Left lung (tissue), 4 donors: ENCODE measurements at regions not wholly inside any gene's neighbourhood (a gene's known extent, or its start where the extent isn't known, plus 50 kb on each side); places are given as distances from the start of the nearest gene placed in this dataset.

Source experiments
- ATAC-seq: fragments of 200-7000 bp; cut with Tn5 transposase; one replicate; pipeline ENCODE4 v1.9.1; 2020; ENCODE audit warnings: moderate library complexity
- DNase-seq, 4 donors: peaks; one replicate each; pipeline ENCODE4 v3.0.0-alpha.2; 2013 to 2020
- H3K27ac ChIP-seq, 2 donors: fragments of 200-600 bp; sonication (generic) in 1 of 2; one replicate each; pipeline versions ENCODE4 v1.5.0 to v1.8.0; 2020 to 2021
- H3K27me3 ChIP-seq, 2 donors: fragments of 200-600 bp; sonication (generic) in 1 of 2; one replicate each; pipeline versions ENCODE4 v1.5.0 to v1.8.0; 2020 to 2021
- H3K36me3 ChIP-seq, 2 donors: fragments of 200-600 bp; sonication (generic) in 1 of 2; one replicate each; pipeline versions ENCODE4 v1.5.0 to v1.8.0; 2020 to 2021
- H3K4me1 ChIP-seq, 2 donors: fragments of 200-600 bp; one replicate each; pipeline ENCODE4 v1.8.0; 2021
- H3K4me3 ChIP-seq, 2 donors: fragments of 200-600 bp; sonication (generic) in 1 of 2; one replicate each; pipeline versions ENCODE4 v1.5.0 to v1.8.0; 2020 to 2021; ENCODE audit warnings: mild to moderate bottlenecking in 1 of 2
- H3K9me3 ChIP-seq, 2 donors: fragments of 200-600 bp; sonication (generic) in 1 of 2; one replicate each; pipeline versions ENCODE4 v1.5.0 to v1.8.0; 2020 to 2021
- CTCF ChIP-seq, 2 donors: fragments of 200-600 bp; sonication (generic) in 1 of 2; IDR thresholded peaks; one replicate each; pipeline versions ENCODE4 v1.5.0 to v1.8.0; 2021; ENCODE audit warnings: antibody characterized with exemption in 2 of 2
- intact Hi-C, 2 donors: fragments of 100-400 bp; cut with DNase I; formaldehyde crosslinking; loops; one replicate each; pipeline versions ENCODE4 v1.11.2 to v1.14.2; 2022
- donor health status: DM: no; HTN: yes; CAD: no.
- donor health status: DM: no; HTN: no; CAD: no.

- no peaks in the 10 kb centered on the region for H3K27me3 ChIP-seq
- ATAC-seq (no peak), DNase-seq (no peak)
- H3K9me3 ChIP-seq: peaks cover 0 to 3% of the 10 kb centered on the region in 2 donors
- no peaks in the 10 kb centered on the region for H3K36me3 ChIP-seq
- intact Hi-C loops: no loop called here
- no peak overlapping the region for H3K27ac ChIP-seq
- no peaks in the 10 kb centered on the region for H3K4me1 ChIP-seq
- H3K4me3 ChIP-seq: no peak overlapping the region
- no peak for TF ChIP-seq CTCF (IDR thresholded peaks at IDR 0.05)
Observed at GRCh38 chr4:59848457-59848856, 1351.7 kb upstream of the ADGRL3 start.

- no peaks in the 10 kb centered on the region for H3K4me1 ChIP-seq
- no peaks in the 10 kb centered on the region for H3K9me3 ChIP-seq
- no peak overlapping the region for H3K27ac ChIP-seq
- H3K27me3 ChIP-seq: no peaks in the 10 kb centered on the region
- TF ChIP-seq CTCF (IDR thresholded peaks at IDR 0.05): no peak
- intact Hi-C loops: no loop called here
- H3K4me3 ChIP-seq: no peak overlapping the region
- ATAC-seq: no peak
- peak in 1 of 4 donors; percentile 68 for DNase-seq
- no peaks in the 10 kb centered on the region for H3K36me3 ChIP-seq
Observed at GRCh38 chr4:59855630-59856352, 1344.3 kb upstream of the ADGRL3 start.

GRCh38 chr4:59869056-59869455 is 1331.1 kb upstream of the ADGRL3 start:
- DNase-seq: no peak
- Histone ChIP-seq H3K4me3 (no peak overlapping the region), H3K27me3 (no peaks in the 10 kb centered on the region), H3K4me1 (no peaks in the 10 kb centered on the region), H3K36me3 (no peaks in the 10 kb centered on the region), H3K27ac (no peak overlapping the region), H3K9me3 (no peaks in the 10 kb centered on the region)
- intact Hi-C loops: no loop called here
- TF ChIP-seq CTCF (IDR thresholded peaks at IDR 0.05): no peak
- ATAC-seq: no peak

- no peaks in the 10 kb centered on the region for H3K27me3 ChIP-seq
- DNase-seq (no peak), ATAC-seq (no peak)
- no peaks in the 10 kb centered on the region for H3K9me3 ChIP-seq
- no peaks in the 10 kb centered on the region for H3K4me1 ChIP-seq
- no peaks in the 10 kb centered on the region for H3K36me3 ChIP-seq
- intact Hi-C loops: no loop called here
- TF ChIP-seq CTCF (IDR thresholded peaks at IDR 0.05): no peak
- H3K4me3 ChIP-seq: no peak overlapping the region
- no peak overlapping the region for H3K27ac ChIP-seq
Observed at GRCh38 chr4:59869559-59869958, 1330.6 kb upstream of the ADGRL3 start.

- H3K36me3 ChIP-seq: no peaks in the 10 kb centered on the region
- H3K27me3 ChIP-seq: no peaks in the 10 kb centered on the region
- intact Hi-C loops: no loop called here
- no peak for ATAC-seq
- no peak for DNase-seq
- H3K27ac ChIP-seq: no peak overlapping the region
- TF ChIP-seq CTCF (IDR thresholded peaks at IDR 0.05): no peak
- peaks cover 0 to 2% of the 10 kb centered on the region in 2 donors for H3K9me3 ChIP-seq
- no peak overlapping the region for H3K4me3 ChIP-seq
- H3K4me1 ChIP-seq: no peaks in the 10 kb centered on the region
Observed at GRCh38 chr4:59881632-59882031, 1318.5 kb upstream of the ADGRL3 start.
